ENCODE measurements at regions not wholly inside any gene's neighbourhood (a gene's known extent, or its start where the extent isn't known, plus 50 kb on each side); places are given as distances from the start of the nearest gene placed in this dataset.

DNA sequence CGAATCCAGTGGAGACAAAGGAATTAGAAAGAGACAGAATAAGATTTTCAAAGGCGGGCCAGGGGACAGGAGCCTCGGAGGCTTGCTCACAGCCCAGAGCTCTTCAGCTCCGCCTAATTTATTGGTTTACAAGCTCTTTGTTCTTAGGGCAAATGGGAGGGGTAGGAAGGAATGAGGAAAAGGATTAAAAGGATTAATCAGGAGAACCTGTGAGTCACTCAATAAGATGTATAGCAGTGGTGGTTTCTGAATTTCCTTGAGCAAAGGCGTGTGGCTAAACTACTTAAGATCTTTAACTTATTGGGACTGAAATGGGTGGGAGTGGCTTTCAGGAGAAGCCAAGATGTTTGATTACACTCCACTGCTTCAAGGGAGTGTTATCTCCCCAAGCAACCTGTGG lies 456.0 kb upstream of the SPANXN1 start:
- H3K36me3 ChIP-seq (replicated peaks in 1 of 2; ENCODE audit: insufficient read depth in 1 of 2, low read depth in 2 of 2): no peaks in the 10 kb centered on the region
- WGBS, 2 donors: 51 to 52% methylated on average over 5 of the region's 5 CpGs
- no peak overlapping the region for H3K4me3 ChIP-seq
- ATAC-seq (no peak), DNase-seq (no peak)
- TF ChIP-seq POLR2A (IDR thresholded peaks at IDR 0.05): no peak
- TF ChIP-seq CTCF (IDR thresholded peaks at IDR 0.05): no peak
- no peaks in the 10 kb centered on the region for H3K4me1 ChIP-seq
- intact Hi-C loops (cut with DNase I): no loop called here
- H3K27ac ChIP-seq: no peak overlapping the region
- no peaks in the 10 kb centered on the region for H3K27me3 ChIP-seq
- no peaks in the 10 kb centered on the region for H3K9me3 ChIP-seq

- H3K4me1 ChIP-seq: no peaks in the 10 kb centered on the region
- H3K36me3 ChIP-seq (replicated peaks in 1 of 2; ENCODE audit: insufficient read depth in 1 of 2, low read depth in 2 of 2): no peaks in the 10 kb centered on the region
- intact Hi-C loops (cut with DNase I): no loop called here
- TF ChIP-seq CTCF (IDR thresholded peaks at IDR 0.05) (no peak), POLR2A (IDR thresholded peaks at IDR 0.05) (no peak)
- no peak for ATAC-seq
- 53 to 58% methylated on average over 2 of the region's 2 CpGs for WGBS, 2 donors
- H3K4me3 ChIP-seq: no peak overlapping the region
- no peak for DNase-seq
- H3K27me3 ChIP-seq: no peaks in the 10 kb centered on the region
- no peaks in the 10 kb centered on the region for H3K9me3 ChIP-seq
- no peak overlapping the region for H3K27ac ChIP-seq
Observed at GRCh38 chrX:144798972-144799371, 448.3 kb upstream of the SPANXN1 start.

GRCh38 chrX:144801786-144802185 lies 445.5 kb upstream of the SPANXN1 start:
- WGBS, 2 donors: 51 to 58% methylated on average over 4 of the region's 4 CpGs
- no peak for ATAC-seq
- TF ChIP-seq POLR2A (IDR thresholded peaks at IDR 0.05): no peak
- no peak for TF ChIP-seq CTCF (IDR thresholded peaks at IDR 0.05)

DNA sequence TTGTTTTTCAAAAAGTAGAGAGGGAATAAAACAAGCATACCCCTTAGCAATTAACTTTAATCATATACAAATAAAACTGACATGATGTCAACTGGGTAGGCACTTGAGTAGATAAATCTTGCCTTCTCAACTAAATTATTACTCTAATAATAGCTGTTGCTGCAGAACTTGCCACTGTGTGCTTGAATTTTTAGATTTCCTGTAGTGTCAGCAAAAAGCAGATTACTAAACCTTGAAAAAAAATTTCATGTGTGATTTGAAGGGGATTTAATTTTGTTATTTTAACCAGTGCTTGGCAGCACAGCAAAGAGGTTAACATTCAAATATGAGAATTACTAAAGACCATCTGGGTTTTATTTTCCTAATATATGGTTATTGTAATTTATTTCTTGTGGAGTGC lies 438.3 kb upstream of the SPANXN1 start:
- no peak for DNase-seq
- Histone ChIP-seq H3K4me1 (no peaks in the 10 kb centered on the region), H3K27ac (no peak overlapping the region), H3K36me3 (replicated peaks in 1 of 2; ENCODE audit: insufficient read depth in 1 of 2, low read depth in 2 of 2) (no peaks in the 10 kb centered on the region), H3K9me3 (no peaks in the 10 kb centered on the region), H3K27me3 (no peaks in the 10 kb centered on the region), H3K4me3 (no peak overlapping the region)
- TF ChIP-seq CTCF (IDR thresholded peaks at IDR 0.05): no peak
- TF ChIP-seq POLR2A (IDR thresholded peaks at IDR 0.05): no peak
- intact Hi-C loops (cut with DNase I): no loop called here
- ATAC-seq: no peak

More at GRCh38 chrX:144801786-144802185, 445.5 kb upstream of the SPANXN1 start:
- Histone ChIP-seq H3K9me3 (no peaks in the 10 kb centered on the region), H3K4me1 (no peaks in the 10 kb centered on the region), H3K27me3 (no peaks in the 10 kb centered on the region), H3K27ac (no peak overlapping the region), H3K4me3 (no peak overlapping the region), H3K36me3 (replicated peaks in 1 of 2; ENCODE audit: insufficient read depth in 1 of 2, low read depth in 2 of 2) (no peaks in the 10 kb centered on the region)
- no peak for DNase-seq
- intact Hi-C loops (cut with DNase I): no loop called here

DNA sequence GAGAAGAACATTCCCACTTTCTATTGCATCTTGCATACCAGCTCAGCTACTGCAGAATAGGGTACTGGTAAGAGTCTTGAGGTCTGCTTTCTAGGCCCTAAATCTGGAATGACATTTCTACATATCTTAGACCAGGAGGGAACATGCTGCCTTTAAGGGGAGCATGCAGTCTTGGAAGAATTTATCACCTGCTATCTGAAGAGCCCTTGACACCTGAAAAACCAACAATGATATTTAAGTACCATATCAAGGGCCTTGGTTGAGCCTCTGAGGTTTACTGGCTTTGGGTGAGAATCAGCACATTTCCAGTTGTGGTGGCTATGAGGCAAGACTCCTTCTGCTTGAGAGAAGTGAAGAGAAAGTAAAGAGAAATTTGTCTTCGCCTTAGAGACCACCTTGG lies 436.8 kb upstream of the SPANXN1 start:
- DNase-seq (no peak), ATAC-seq (no peak)
- WGBS, 2 donors: 27 to 67% methylated on average over 1 of the region's 1 CpG
- Histone ChIP-seq H3K27me3 (no peaks in the 10 kb centered on the region), H3K9me3 (no peaks in the 10 kb centered on the region), H3K27ac (no peak overlapping the region), H3K36me3 (replicated peaks in 1 of 2; ENCODE audit: insufficient read depth in 1 of 2, low read depth in 2 of 2) (no peaks in the 10 kb centered on the region), H3K4me3 (no peak overlapping the region), H3K4me1 (no peaks in the 10 kb centered on the region)
- no peak for TF ChIP-seq CTCF (IDR thresholded peaks at IDR 0.05)
- intact Hi-C loops (cut with DNase I): no loop called here
